HAP-1 (cell line): ENCODE measurements at regions not wholly inside any gene's neighbourhood (a gene's known extent, or its start where the extent isn't known, plus 50 kb on each side); places are given as distances from the start of the nearest gene placed in this dataset.

ENCODE experiments used
- DNase-seq, 2 experiments: peaks; one replicate each; pipeline ENCODE4 v3.0.0-alpha.2; 2016 to 2020; ENCODE audit warnings: low spot score in 2 of 2
- H3K27me3 ChIP-seq: fragments of 250-450 bp; sonication (Bioruptor Pico); 2 replicates; pipeline ENCODE4 v1.5.1; 2020; ENCODE audit warnings: low read depth, mild to moderate bottlenecking, moderate library complexity
- H3K36me3 ChIP-seq: fragments of 250-450 bp; sonication (Bioruptor Pico); replicated peaks from 2 replicates; pipeline ENCODE4 v1.5.1; 2020; ENCODE audit warnings: mild to moderate bottlenecking
- H3K4me1 ChIP-seq: fragments of 250-450 bp; sonication (Bioruptor Pico); 2 replicates; pipeline ENCODE4 v1.5.1; 2020; ENCODE audit warnings: mild to moderate bottlenecking
- H3K4me3 ChIP-seq: fragments of 250-450 bp; sonication (Bioruptor Pico); 2 replicates; pipeline ENCODE4 v1.5.1; 2020; ENCODE audit warnings: mild to moderate bottlenecking, moderate library complexity
- H3K9me3 ChIP-seq: fragments of 250-450 bp; sonication (Bioruptor Pico); 2 replicates; pipeline ENCODE4 v1.5.1; 2020; ENCODE audit warnings: mild to moderate bottlenecking, moderate library complexity
- in situ Hi-C: fragments of 300-500 bp; cut with MboI; formaldehyde crosslinking; loops from 3 replicates; pipeline ENCODE4 v1.14.3; 2020; ENCODE audit warnings: low sequenced_read_pairs, inconsistent platforms, mixed read lengths

DNA sequence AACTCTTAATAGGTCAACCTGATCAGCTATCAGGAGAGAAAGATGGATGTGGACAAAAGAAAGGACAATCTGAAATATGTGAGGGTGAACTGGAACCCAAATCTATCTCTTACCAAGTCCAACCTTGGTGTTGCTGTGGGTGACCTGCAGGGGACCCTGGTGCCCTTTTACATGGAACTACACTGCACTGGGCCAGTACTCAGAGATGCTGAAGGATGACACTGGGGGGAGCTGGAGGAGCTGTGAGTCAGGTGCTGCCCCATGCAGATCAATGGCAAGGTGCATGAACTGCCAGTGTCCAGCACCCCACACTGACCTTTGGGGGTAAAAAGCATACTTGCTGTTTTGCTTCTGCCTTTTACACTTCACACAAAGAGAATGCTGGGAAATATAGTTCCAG lies 55.6 kb upstream of the TBC1D5 start:
- in situ Hi-C loops = no loop called here
- Histone ChIP-seq H3K36me3 (no peaks in the 10 kb centered on the region), H3K27me3 (no peaks in the 10 kb centered on the region), H3K4me1 (peaks cover 5% of the 10 kb centered on the region), H3K9me3 (no peaks in the 10 kb centered on the region), H3K4me3 (no peak overlapping the region)
- DNase-seq = no peak

DNA sequence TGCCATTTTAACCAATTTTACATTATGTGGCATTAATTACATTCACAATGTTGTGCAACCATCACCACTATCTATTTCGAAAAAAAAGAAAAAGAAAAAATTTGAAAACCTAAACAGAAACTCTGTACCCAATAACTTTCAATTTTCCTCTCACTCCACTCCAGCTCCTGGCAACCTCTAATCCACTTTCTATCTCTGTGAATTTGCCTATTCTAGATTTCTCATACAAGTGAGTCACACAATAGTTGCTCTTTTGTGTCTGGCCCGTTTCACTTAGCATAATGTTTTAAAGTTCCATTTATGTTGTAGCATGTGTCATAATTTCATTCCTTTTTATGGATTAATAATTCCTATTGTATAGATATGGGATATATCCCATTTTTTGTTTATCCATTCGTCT lies 53.3 kb upstream of the TBC1D5 start:
- Histone ChIP-seq H3K27me3 (no peaks in the 10 kb centered on the region), H3K36me3 (no peaks in the 10 kb centered on the region), H3K9me3 (no peaks in the 10 kb centered on the region), H3K4me3 (no peak overlapping the region), H3K4me1 (peaks cover 5% of the 10 kb centered on the region)
- no peak for DNase-seq
- in situ Hi-C loops = no loop called here

DNA sequence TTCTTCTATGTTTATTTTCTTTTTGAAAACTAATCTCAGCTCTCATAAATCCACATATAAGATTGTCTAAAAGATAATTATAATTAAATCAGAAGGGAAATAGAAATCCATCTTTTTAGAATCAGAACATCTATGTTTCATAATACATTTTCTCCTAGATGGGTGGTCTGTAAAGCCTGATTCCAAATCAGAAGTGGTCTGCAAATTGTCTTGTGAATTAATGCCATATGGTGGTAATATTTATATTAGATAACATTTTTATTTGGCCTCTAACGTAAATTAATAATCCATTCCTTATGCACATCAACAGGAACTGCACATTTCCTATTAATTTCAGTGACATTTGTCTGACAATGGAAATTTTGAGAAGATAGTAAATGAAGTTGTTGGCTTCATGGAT lies 52.8 kb upstream of the TBC1D5 start:
- in situ Hi-C loops = no loop called here
- no peak for DNase-seq
- no peaks in the 10 kb centered on the region for H3K27me3 ChIP-seq
- peaks cover 5% of the 10 kb centered on the region for H3K4me1 ChIP-seq
- no peaks in the 10 kb centered on the region for H3K9me3 ChIP-seq
- no peaks in the 10 kb centered on the region for H3K36me3 ChIP-seq
- H3K4me3 ChIP-seq = no peak overlapping the region

DNA sequence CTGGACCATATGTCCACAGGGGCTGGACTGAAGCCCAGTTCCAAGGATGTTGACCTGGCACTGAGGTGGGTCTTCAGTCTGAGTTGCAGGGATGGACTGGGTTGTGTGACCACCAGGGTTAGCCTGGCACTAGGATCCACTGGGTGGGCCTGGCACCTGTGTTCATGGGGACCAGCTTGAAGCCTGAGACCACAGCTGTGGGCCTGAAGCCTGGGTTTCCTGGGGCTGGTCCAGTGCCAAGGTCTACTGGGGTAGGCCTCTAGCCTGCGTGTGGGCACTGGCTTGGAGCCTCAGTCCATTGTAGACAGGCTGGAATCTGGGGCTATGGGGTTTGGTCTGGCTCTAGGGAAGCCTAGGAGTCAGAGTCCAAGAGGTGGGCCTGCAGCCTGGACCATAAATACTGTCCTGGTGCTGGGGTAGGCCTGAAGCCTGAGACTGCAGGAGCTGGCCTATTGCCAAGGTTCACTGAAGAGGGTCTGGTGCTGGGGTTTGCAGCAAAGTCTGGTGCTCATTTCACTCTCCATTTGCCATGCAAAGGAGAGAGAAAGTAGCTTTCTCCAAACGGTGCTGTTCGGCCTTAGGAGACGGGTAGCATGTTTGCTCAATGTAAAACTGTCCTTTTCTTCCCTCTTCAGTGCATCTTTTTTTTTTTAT lies 51.2 kb upstream of the TBC1D5 start:
- in situ Hi-C loops = no loop called here
- DNase-seq = peak in 1 of 2 experiments; percentile 14
- H3K36me3 ChIP-seq = no peaks in the 10 kb centered on the region
- no peaks in the 10 kb centered on the region for H3K9me3 ChIP-seq
- H3K27me3 ChIP-seq = no peaks in the 10 kb centered on the region
- no peak overlapping the region for H3K4me3 ChIP-seq
- peaks cover 5% of the 10 kb centered on the region for H3K4me1 ChIP-seq
